NCI-H128 (cell line): ENCODE measurements at regions not wholly inside any gene's neighbourhood (a gene's known extent, or its start where the extent isn't known, plus 50 kb on each side); places are given as distances from the start of the nearest gene placed in this dataset.
"Not testable (repeated sequence)": the region's sequence is repeated elsewhere in the genome, so short reads cannot be mapped to it uniquely, and the experiment has no call there.

Experiments
- DNase-seq: peaks from one replicate; lab custom pipeline; 2025; ENCODE audit not compliant: unreplicated experiment; lab: John Stamatoyannopoulos, UW

- no peak for DNase-seq
Observed at GRCh38 chr2:81078102-81078501, 773.5 kb upstream of the LRRTM1 start.

DNA sequence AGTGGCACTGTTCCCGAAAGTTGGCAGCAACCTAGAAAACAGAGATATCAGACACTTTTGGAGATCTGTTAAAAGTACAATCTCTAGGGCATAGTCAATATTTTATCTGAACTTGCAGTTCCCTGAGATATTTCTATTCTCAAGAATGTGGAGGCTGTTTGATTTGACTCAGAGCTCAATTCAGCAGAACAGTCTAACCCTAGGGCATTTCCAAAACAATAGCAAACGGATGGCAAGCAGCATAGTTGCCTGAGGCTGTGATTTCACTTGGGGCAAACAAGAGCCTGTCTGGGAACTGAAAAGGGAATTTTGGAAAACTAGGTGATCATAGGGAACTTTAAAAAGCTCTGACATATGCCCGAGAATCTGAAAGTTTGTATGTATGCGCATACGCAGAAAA is 772.8 kb upstream of the LRRTM1 start:
- DNase-seq: no peak

GRCh38 chr2:81073412-81073811 is 768.9 kb upstream of the LRRTM1 start:
- no peak for DNase-seq

- DNase-seq: no peak
Observed at GRCh38 chr2:81068144-81068543, 763.6 kb upstream of the LRRTM1 start.

- DNase-seq: no peak
Observed at GRCh38 chr2:81061016-81061415, 756.5 kb upstream of the LRRTM1 start.

DNA sequence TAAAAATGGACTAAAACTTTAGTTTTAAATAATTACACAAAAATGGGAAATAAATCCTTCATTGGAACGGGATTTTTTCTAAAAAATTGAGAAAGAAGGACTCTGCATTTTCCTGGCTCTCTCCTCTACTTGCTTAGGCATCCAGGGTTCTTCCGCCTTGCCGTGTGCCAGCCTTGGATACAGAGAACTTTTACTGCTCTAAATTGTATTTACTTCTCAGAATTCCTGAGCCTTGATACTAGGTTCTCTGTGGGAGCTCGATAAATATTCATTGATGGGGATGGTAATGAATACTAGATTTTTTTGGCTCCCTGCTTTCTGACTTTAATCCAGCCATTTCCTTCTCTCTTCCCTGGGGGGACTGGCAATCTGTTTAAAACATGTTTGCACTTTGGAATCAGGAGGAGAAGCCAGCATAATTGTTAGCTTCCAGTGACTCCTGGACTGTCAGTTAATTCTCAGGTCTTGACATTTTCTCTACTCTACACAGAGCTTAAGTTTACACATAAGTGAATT is 746.1 kb upstream of the LRRTM1 start:
- DNase-seq: no peak

GRCh38 chr2:81043681-81044080 is 739.1 kb upstream of the LRRTM1 start:
- DNase-seq: no peak

DNA sequence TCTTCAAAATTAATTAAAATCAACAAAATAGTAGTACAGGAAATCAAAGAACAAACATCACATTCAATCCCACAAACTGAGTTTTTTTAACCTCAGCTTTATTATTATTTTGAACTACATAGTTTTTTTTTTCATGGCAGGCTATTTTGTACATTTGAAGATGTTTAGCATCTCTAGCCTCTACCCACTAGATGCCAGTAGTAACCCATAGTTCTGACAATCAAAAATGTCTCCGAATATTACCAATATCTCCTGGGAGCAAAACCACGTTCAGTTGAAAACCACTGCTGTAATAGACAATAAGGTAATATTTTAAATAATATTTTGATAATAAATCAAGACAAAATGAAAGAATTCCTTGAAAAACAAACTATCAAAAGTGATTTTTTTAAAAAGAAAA is 702.6 kb upstream of the LRRTM1 start:
- no peak for DNase-seq

DNA sequence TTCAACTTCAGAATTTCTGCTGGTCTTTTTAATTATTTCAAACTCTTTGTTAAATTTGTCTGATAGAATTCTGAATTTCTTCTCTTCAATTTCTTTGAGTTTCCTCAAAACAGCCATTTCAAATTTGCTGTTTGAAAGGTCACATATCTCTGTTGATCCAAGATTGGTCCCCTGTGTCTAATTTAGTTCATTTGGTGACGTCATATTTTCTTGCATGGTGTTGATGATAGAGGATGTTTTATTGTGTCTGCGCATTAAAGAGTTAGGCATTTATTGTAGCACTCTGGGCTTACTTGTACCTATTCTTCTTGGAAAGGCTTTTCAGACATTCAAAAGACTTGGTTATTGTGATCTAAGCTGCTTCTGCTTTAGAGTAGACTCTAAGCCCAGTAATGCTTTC is 698.4 kb upstream of the LRRTM1 start:
- no peak for DNase-seq

- no peak for DNase-seq
Observed at GRCh38 chr2:80987466-80987865, 682.9 kb upstream of the LRRTM1 start.

DNA sequence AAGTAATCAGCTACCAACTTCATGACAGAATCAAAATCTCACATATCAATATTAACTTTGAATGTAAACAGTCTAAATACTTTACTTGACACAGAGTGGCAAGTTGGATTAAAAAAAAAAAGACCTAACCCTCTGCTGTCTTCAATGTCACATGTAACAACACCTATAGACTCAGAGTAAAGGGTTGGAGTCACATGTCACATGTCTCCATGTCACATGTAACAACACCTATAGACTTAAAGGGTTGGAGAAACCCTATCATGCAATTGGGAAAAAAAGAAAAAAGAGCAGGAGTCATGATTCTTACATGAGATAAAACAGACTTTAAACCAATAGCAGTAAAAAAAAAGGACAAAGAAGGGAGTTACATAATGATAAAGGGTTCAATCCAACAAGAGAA is 665.3 kb upstream of the LRRTM1 start:
- DNase-seq: no peak

DNA sequence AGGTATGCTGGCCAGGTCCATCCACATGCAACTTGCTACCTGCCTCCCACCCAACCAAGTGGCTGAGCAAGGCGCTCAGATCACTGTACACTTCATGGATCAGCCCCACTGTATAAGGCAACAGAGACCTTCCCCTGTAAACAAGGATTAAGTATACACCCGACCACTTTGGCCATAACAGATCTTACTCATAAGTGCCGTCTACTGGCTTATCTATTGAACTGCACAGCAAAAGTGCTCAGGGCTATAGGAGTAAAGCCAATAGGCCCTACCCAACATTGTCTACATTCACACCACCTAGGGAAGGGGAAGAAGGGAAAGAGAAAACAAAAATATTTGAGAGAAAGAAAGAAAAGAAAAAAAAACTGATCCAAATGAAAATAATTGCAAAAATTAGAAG is 663.9 kb upstream of the LRRTM1 start:
- no peak for DNase-seq

DNA sequence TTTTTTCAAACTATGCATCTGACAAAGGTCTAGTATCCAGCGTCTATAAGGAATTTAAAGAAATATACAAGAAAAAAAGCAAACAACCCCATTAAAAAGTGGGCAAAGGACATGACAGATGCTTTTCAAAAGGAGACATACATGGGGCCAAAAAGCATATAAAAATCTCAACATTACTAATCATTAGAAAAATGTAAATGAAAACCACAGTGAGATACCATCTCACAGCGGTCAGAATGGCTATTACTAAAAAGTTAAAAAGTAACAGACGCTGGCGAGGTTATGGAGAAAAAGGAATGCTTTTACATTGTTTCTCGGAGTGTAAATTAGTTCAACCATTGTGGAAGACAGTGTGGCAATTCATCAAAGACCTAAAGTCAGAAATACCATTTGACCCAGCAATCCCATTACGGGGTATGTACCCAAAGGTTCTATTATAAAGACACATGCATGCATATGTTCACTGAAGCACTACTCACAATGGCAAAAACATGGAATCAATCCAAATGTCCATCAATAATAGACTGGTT is 643.1 kb upstream of the LRRTM1 start:
- DNase-seq: no peak

GRCh38 chr2:80943487-80943886 is 638.9 kb upstream of the LRRTM1 start:
- no peak for DNase-seq

DNA sequence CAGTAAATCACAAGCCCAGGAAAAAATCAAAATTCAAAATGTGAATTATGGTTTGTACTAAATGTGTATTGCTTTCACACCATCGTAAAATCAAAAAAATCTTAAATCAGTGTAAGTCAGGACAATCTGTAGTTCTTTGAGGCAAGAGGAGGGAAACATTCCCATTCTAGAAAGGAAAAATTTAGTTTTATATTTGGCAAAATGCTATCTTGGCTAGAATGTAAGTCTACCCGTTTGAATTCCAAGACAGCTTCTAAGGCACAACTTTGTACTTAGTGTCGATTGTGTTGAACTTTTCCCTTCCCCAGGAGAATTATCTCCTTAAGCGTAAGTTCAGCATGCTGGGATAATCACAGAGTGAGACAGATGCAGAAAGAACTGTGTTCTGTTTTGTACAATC is 638.2 kb upstream of the LRRTM1 start:
- no peak for DNase-seq

DNA sequence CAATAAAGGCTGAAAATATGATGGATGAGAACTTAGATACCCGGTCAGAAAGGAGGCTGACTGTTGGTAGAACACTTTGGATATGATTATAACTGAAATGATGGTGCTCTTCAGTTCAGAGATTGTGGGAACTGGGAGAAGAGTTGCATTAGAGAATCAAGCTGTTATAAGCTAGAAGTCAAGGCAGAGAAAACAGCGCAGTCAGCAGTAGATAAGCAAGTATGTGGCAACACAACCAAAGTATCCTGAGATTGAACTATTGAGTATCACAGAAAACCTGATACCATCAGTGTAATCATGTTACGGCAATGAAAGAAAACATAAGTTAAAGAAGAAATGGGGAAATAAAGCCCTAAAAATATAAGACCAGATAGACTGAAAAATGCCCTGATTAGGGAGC is 633.9 kb upstream of the LRRTM1 start:
- DNase-seq: no peak

GRCh38 chr2:80931820-80932219 is 627.3 kb upstream of the LRRTM1 start:
- DNase-seq: not testable (repeated sequence)

DNA sequence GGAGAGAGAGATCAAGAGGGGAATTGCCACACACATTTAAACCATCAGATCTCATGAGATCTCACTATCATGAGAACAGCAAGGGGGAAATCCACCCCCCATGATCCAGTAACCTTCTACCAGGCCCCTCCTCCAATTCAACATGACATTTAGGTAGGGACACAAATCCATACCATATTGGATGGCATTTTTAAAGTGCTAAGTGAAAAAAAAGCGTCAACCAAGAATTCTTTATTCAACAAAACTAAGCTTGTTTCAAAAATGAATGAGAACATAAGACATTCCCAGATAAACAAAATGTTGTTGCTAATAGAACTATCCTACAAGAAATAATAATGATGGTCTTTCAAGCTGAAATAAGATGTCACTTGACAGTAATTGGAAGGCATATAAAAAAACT is 626.2 kb upstream of the LRRTM1 start:
- DNase-seq: no peak

GRCh38 chr2:80926168-80926567 is 621.6 kb upstream of the LRRTM1 start:
- no peak for DNase-seq

DNA sequence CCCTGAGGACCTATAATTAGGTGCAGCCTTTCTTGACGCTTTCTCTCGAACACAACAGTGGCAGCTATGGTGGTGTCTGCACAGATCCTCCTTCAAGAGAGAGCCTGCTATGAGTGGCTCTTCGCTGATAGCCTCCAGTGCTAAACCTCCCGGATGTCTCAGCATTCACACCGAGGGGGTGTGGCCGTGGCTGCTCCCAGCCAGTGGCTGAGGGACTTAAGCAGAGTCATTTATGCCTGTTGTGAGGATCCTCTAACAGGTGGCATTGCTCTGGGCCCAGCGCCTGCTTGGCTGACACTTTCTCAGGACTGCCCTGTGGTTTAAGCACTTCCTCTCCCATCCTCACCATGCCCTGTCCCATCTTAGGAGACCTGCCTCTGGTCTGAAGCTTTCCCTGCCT is 592.0 kb upstream of the LRRTM1 start:
- no peak for DNase-seq

GRCh38 chr2:80894486-80894885 is 589.9 kb upstream of the LRRTM1 start:
- DNase-seq: no peak

GRCh38 chr2:80893711-80894110 is 589.2 kb upstream of the LRRTM1 start:
- DNase-seq: no peak

- DNase-seq: no peak
Observed at GRCh38 chr2:80889009-80889408, 584.5 kb upstream of the LRRTM1 start.
